NCI-H226 (cell line): ENCODE measurements at regions not wholly inside any gene's neighbourhood (a gene's known extent, or its start where the extent isn't known, plus 50 kb on each side); places are given as distances from the start of the nearest gene placed in this dataset.
A peak's percentile ranks its signal among the peaks of the same experiment; 100 is the strongest.

Experiments used
- DNase-seq: peaks from one replicate; pipeline ENCODE4 v3.0.0-alpha.2; 2015

GRCh38 chr15:69852482-69852881 lies 245.2 kb downstream of the TLE3 start:
- DNase-seq = peak; percentile 83

DNA sequence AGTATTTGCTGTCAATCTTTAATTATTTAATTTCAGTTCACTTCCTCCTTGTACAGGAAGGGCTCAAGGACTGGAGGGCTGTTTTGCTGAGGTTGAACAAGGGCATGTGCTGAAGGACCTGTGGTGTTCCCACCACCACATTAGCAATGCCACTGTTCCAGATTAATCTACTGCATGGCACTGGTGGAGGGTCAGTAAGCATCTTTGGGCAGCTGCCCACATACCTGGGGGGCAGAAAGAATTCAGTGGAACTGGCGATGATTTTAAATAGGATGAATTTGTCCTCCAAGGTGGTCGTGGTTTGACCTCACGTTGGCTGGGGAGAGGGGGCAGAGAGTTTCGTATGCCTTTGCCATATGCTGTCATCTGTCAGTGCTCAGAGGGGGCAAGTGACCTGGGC lies 244.8 kb downstream of the TLE3 start:
- DNase-seq = no peak

DNA sequence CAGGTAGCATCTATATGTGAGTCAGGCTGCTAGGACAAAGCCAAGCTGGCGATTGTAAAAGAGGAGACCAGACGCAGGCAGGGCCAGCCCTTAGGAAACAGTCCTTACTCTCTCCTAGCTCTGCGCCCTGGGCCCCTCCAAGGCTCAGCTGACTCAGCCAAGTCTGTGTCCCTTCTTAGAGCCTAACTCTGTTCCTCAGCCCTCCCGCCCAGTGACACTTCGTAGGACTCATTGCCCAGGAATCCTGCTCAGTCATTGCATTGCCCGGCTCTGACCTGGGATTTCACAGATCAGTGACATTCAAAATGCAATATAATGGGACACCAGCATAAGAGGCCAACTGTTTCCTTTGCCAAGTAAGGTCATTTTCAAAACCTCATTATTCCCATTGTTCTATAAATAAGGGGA lies 244.2 kb downstream of the TLE3 start:
- DNase-seq = peak; percentile 36

DNA sequence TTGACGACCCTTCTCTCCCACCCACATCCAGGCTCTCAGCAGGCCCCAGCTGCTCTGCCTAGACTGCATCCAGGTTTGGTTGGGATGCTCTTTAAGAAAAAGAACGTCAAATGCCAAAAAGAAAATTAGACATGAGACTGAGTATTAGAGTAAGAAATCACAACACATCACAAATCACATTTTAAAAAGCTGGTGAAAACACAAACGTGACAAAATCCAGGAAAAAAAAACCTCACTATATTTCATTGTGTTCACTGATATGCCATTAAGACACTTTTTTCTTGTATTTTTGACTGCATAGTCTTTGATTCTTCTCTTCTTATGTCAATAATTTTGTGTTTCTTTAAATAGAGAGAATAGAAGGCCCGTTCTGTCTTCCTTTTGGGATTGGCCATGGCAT lies 243.7 kb downstream of the TLE3 start:
- DNase-seq = no peak

DNA sequence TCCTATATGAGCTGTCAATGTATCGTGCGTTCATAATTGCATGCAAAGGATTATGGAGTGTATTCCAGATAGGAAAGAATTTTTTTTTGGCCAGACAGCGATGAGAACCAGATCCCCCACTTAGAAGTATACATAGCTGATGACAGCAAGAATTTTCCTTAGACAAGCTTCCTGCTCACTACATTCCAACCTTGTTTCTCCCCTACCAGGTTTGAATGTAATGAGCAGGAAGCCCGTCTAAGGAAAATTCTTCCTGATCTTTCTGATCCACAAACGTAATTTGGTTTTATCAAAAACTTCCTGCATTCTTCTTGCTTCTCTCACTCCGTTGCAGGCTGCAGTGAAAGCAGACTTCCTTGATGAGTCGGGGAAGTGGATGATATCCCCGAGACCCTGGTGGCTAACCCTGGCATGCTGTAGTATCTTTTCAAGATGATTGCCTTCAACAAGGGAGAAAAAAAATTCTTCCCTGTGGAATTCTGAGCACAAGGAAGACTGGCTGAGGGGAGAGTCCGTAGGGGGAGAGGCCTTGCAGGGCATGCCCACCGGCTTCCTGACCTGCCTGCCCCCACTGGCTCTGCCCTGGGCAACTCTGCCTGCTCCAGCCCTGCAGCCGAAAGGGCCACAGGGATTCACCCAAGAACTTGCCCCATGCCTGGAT lies 243.1 kb downstream of the TLE3 start:
- DNase-seq = peak; percentile 97

DNA sequence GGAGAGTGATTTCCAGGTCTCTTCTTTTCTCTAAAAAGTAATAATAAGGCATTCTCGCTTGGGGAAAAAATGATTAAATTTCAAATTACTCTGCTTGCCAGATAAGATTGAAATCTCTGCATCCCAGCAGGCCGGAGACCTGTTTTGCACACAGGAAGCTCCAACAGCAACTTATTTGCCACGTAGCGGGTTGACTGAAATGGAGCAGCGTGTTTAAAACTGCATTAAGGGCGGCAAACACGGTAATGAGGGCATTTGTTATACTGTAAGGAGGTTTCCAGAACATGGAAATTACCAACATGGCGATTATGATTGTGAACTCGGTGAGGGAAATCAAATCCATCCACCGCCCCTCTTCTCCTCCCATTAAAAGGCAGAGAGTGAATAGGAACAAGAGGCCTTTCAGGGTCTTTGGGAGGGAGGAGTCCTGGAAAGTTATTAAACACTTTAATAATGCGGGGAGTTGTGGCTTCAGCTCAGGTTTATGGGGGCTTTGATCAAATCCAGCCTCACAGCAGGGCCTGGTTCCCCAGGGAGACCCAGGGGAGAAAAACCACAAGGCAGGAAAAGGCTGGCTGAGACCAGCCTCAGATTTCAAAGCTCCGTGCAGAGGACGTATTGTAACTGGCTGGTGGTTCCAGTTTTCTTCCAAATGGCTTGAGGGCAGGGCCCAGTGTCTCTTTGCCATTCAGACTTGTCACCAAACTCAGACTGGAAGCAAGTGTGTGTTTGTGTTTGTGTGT lies 242.3 kb downstream of the TLE3 start:
- no peak for DNase-seq

GRCh38 chr15:69857250-69857649 lies 240.5 kb downstream of the TLE3 start:
- DNase-seq = no peak

GRCh38 chr15:69857686-69858391 lies 239.9 kb downstream of the TLE3 start:
- no peak for DNase-seq

DNA sequence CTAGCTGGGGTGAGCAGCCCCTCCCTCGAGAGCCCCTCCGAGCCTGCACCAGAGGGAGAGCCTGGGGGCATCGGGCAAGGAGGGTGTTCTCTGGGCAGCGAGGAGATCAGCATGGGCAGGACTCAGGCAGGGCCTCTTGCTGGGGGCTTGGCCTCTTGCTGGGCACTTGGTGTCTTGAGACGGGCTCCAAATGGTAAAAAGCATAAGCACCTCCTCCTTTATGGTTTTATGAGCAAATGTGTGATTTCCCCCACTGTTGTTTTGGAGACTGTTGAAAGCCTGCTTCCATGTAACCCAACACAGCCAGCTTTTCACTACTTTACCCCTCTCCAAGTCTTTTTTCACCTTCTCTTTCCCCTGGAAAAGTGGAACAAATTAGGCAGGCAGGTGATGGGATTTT lies 239.3 kb downstream of the TLE3 start:
- no peak for DNase-seq

- DNase-seq = no peak
These were observed 237.9 kb downstream of the TLE3 start for GRCh38 chr15:69859866-69860265.

GRCh38 chr15:69860321-69860720 lies 237.4 kb downstream of the TLE3 start:
- DNase-seq = no peak

DNA sequence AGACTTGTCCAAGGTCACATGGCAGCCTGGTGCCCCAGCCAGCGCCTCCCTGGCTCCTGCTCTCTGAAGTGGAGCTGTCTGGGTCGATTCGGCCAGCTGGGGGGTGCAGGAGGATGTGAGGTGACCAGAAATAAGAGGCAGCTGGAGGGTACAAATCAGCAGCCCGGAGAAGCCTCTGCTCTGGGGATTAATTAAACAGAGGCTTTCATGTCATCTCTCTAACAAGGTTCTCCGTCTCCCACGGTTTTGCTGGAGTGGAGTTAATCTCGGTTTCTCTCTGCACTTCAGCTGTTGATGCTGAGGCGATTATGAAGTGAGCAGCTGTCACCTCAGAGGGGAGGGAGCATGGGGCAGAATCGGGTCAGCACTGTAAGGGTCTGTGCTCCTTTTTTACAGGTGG lies 236.8 kb downstream of the TLE3 start:
- DNase-seq = no peak

GRCh38 chr15:69861331-69862171 lies 236.2 kb downstream of the TLE3 start:
- DNase-seq = no peak

DNA sequence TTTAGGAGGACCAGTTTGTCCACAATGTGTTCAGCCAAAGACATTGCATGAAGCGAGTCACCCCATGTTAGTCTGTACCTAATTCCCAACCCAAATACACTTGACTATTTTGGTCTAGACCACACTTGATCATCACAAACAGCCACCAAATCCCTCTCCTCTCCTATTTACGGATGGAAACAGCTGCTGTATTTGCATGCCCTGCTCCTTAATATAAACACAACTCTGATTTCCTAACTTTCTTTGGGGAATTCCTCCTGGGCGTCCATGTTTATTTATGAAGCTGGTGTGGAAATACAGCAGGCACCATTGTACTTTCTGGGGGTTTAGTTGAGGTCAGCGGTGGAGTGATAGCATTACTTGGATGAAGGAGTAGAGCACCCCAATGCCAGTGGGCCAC lies 235.2 kb downstream of the TLE3 start:
- DNase-seq = peak; percentile 26

DNA sequence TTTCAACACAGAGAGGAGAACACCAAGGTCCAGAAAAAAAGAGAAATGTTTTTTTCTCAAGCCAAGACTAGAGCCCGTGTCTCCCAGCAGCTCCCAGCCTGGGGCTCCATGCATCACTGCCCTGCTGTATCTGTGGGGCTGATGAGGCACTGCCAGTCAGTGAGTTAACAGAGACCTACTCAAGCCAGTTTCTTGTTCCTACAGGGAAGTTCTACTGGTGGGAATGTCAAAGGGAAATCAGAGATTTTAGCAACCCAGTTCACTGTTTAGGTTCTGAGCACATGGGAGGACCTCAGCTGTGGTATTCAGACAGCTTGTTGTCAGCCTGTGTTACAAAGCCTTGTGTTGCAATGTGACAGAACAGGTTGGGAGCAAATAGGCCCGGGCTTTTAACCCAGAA lies 234.3 kb downstream of the TLE3 start:
- no peak for DNase-seq

GRCh38 chr15:69865369-69865768 lies 232.3 kb downstream of the TLE3 start:
- no peak for DNase-seq

GRCh38 chr15:69868756-69869155 lies 229.0 kb downstream of the TLE3 start:
- DNase-seq = no peak

DNA sequence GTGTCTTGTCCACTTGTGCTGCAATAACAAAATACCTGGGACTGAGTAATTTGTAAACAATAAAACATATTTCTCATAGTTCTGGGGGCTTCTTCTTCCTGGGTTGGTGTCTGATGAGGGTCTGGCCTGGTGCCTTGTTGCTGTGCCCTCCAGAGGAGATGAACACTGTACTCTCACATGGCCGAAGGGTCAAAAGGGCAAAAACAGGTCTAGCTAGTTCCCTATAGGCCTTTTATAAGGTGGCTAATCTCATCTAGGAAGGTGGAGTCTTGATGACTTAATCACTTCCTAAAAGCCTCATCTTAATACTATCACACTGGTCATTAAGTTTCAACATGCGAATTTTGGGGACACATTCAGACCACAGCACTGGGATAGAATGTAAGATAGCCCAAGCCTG lies 228.4 kb downstream of the TLE3 start:
- DNase-seq = no peak

DNA sequence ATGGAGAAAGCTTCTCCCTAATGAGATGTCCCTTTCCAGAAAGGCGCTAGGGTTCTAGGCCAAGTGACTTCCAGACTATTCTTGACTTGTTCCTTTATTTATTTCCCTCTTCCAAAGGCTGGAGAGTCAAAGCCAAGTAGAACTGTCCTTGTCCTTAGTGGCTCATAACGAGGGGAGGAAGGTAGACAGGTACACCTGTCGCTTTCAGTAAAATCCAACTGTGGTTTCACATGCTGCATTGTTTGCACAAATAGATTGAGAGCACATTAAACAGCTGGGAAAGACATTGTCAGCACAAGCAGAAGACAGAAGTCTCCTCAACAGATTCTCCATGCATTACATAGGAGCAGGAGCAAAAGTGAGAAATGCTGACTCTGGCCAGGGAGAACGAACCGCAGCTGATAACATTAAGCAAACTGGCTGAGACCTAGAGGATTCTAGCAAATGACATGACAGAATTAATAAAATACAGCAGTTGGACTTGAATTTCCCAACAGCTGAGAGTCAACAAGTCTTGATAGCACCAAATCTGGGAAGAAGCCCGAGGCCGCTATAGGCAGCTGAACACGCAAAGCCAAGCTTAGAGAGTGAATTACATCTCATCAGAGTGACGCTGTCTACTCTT lies 227.7 kb downstream of the TLE3 start:
- no peak for DNase-seq

GRCh38 chr15:69871511-69872134 lies 226.1 kb downstream of the TLE3 start:
- no peak for DNase-seq

DNA sequence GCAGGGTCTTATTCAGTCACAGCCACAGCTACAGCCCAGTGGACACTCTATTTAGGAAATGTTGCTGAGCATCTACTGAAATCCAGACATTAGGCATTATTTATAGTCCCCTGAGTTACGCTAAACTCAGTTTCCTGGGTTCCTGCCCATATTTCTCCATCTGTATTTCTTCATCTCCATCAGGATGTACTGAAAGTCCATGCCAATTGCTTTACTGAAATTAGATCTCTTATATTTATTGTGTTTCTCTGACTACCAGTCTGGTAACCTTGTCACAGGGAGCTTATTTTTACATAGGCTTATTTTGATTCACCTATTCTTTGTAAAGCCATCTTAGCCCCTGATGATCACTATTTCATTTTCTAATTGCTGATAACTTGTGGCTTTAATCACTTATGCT lies 223.9 kb downstream of the TLE3 start:
- DNase-seq = no peak

DNA sequence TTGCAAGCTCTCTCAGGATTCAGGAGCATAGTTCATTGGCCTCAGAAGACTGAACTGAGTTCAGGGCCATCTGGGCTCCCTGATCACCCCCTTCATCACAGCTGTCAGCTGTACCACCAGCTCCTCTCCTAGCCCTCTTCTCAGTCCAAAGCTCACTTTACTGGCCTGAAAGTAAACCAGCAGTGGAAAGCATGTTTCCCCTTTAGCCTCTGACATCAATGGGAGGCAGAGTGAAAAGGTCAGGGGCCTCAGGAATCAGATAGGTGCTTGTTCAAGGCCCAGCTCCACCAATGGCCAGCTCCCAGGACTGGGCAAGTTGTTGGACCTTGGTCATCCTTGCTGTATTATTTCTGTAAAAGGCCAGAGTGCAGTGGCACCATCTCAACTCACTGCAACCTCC lies 223.4 kb downstream of the TLE3 start:
- DNase-seq = no peak
